GM19372 (cell line): ENCODE measurements at regions not wholly inside any gene's neighbourhood (a gene's known extent, or its start where the extent isn't known, plus 50 kb on each side); places are given as distances from the start of the nearest gene placed in this dataset.
"Not testable (repeated sequence)": the region's sequence is repeated elsewhere in the genome, so short reads cannot be mapped to it uniquely, and the experiment has no call there.

Experiments
- ATAC-seq: cut with Tn5 transposase; IDR thresholded peaks from one replicate; pipeline ENCODE4 v1.9.1; 2021; ENCODE audit warnings: mild to moderate bottlenecking, low read depth, moderate library complexity; ENCODE audit not compliant: unreplicated experiment

DNA sequence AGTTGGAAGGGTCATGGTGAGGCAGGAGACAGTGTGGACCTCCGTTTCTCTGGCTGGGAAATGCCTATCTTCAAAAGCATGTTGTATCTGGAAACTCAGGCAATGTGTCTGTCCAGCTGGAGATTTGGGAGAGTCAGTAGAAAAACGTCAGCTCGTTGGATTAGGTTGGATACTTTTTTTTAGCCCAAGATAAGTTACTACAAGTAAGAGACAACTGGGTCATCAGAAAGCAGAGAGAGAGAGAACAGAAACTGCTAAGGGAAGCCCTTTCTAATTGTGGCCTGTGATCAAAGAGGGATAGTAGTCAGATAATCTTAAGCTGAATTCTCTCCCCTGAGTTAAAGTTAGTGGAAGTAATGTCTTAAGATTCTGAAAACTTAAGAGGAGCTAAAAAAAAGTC, 78.9 kb upstream of the ZNF280D start:
- ATAC-seq: no peak

DNA sequence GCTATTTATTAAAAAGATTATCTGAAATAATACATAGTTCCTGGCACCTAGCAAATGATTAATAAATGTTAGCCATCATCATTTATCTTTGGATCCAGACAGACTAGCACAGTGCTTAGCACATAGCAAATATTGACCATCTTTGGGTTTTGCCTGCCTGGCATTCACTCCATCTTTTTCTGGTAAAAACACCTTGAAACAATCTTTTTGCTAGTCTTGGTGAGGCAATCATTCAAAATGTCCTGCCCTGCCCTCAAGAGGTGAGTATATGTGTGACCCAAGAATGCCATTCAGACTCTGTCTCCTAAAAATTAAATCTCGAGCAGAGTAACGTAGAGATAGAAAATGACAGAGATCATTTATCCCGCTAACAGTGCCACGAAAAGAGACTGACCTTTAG, 78.3 kb upstream of the ZNF280D start:
- no peak for ATAC-seq

DNA sequence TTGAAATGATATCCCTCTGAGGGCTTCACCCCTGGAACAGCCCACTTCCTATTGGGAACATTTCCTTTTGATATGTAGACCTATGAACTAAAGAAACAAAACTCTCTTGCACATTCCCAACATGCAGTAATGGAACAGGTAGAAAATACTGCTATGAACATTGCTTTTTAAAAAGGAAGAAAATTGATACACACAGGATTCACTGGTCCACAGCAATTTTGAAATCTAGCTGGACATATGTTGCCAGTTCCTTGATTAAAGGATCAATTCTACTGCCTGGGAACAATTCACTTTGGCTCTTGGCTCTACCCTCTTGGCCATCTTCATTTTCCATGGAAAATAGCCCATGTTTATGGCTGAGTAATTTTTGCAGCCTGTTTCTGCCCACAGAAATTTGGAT, 74.9 kb upstream of the ZNF280D start:
- ATAC-seq: no peak

DNA sequence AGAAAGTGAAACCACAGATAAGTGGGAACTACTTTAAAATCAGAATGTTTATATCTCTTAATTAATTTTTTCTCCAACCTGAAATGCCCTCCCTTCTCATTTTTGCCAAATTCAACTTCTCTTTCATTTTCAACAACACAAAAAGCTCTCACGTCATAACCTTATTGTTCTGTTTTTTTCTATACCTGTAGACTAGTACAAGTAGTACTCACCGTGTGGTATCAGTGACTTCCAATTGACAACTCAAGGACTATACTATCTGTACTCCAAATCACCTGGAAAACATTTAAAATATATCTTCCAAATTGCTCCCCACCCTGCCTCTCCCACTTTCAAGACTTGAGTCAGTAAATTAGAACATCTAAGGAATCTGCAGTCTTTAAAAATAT, 72.8 kb upstream of the ZNF280D start:
- no peak for ATAC-seq

DNA sequence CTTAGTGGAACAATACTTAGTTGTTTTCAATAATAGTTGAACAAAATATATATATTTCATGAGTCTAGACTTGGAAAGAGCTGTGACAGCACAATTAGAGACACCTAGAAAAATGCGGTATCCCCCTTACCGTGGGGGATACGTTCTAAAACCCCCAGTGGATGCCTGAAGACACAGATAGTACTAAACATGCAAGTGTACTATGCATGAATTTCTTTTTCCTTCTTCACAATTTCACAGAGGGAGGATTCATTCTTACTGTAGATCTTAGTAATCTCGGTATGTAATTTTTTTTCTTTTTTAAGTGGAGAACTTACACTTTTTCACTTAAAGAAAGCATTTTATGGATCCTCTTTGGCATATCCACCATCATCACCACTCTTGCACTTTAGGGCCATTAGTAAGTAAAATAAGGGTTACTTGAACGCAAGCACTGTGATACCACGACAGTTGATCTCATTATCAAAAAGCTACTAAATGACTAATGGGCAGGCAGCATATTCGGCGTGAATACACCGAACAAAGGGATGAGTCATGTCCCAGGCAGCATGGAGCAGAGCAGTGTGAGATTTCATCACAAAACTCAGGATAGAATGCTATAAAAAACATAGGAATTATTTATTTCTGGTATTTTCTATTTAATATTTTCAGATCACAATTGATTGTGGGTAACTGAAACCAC, 72.3 kb upstream of the ZNF280D start:
- no peak for ATAC-seq

DNA sequence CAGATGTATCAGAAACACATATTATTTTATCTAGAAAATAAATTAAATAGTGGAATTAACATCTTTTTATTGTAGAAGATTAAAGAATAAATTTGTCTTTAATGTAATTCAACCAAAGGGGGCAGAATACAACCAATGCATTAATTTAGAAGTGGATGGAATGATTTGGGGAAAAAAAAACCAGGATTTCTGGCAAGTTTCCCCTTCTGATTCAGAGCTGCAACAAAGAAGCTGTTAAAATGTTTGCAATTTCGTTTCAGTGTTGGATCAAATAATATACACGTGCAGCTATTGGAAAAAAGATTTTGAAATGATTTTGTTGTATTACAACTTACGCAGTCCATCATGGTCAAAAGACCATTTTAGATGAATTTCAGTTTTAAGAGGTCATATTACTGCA, 71.6 kb upstream of the ZNF280D start:
- ATAC-seq: no peak

DNA sequence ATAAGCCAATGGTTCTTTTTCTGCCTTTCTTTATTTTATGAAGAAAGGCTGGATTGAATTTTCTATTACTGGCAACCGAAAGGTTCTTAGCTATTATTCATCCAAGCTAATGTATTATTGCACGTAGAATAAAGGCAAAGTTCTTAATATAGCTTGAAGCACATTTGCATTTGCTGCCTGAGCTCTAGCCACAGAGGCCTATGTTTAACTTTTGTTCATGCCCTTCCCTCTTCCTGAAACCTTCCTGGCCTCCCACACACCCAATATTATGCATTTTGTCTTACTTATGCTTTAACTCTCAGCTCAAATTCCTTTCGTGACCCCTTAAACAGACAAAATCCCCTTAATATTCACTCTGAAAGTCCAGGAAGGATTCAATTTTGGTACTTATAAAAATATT, 71.0 kb upstream of the ZNF280D start:
- no peak for ATAC-seq

DNA sequence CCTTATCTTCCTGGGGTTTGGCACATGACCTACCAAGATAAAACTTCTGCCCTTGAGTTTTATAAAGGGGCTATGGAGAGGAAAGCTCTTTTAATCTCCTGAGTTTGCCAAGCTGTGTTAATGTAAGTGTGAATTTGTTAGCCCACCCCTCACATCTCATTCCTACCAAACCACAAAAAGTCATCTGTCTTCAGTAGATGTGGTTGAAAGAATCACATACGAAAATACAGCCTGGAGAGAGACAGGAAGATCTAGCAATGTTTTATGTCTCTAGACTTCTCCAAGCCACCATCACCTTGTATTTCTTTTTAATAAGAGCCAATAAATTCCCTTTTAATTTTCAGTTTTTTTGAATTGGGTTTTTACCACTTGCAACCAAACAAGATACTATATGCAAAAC, 68.9 kb upstream of the ZNF280D start:
- no peak for ATAC-seq

DNA sequence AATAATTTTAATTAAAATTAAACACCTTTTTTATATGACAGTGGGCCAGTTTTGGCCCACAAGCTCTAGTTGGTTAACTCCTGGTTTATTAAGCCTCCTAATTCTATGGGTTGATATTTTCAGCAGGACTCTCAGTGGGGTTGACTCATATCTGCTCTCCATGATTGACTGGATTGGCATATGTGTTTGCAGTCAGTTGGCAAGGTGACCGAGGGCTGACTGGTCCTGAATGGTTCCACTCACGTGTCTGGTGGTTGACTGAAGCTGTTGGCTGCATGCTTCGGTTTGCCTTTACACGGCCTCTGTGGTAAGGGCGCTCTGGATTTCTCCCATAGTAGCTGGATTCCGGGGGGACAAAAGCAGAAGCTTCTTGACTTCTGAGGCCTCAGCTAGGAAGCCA, 65.3 kb upstream of the ZNF280D start:
- no peak for ATAC-seq

DNA sequence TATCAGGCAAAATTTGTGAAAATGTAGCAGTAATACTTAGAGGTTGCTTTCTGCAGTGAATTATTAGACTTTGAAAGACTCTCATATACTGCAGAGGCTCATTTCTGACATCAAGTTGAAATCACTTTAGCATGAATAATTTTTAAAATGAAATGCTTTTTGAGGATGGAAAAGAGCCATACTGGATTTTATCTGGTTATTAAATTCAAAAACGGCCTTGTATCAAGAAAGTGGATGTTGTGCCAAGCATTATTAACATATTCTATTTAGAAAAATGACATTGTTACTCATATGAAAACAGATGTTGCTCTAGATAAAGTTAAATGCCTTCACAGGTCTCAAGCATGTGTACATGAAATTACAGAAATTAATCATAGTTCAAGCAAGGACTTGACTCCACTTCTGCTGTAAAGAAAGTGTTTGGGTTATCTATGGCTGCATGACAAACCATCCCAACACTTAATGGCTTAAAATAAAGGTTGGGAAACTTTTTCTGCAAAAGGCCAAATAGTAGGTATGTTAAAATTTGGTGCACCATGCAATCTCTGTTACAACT, 64.5 kb upstream of the ZNF280D start:
- no peak for ATAC-seq

DNA sequence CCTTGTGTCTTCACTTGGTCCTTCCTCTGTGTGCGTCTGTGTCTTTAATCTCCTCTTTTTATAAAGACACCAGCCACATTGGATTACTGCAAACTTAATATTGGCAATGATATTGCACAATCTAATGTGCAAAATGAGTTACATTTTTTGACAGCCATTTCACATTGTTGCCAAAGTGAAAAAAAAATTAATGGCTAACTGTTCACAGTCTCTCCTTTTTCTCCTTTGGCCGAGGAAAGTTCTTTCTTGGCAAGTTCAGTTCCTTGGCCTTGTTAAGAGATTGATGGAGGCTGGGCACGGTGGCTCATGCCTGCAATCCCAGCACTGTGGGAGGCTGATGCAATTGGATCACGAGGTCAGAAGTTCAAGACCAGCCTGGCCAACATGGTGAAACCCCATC, 62.2 kb upstream of the ZNF280D start:
- ATAC-seq: no peak

DNA sequence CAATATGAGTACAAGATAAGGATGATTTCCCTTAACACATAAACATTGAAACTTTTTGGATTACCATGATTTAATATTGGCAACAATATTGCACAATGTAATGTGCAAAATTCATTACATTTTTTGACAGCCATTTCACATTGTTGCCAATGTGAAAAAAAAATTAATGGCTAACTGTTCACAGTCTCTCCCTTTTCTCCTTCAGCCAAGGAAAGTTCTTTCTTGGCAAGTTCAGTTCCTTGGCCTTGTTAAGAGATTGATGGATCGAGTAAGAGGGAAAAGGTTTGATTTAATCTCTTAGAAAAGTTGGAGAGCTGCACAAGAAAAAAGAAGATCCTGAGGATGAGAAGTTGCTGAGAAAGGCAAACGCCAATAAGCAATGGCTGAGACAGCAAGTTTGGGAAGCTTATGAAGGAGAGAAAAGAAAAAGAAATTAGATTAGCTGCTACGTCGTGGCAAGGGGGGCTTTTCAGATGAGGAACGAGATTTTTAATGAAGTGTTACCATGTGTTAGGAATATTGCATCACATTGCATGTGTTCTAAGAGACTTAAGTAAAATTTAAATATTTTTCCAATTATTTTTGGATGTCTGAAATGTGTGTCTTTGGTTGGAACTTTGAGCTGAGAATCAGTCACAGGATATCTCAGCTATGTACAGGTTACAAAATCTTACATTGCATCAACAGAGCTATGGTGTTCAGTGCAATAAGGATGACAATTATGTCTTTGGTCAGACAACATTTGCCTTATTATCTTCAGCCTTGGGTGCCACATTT, 61.4 kb upstream of the ZNF280D start:
- ATAC-seq: no peak

DNA sequence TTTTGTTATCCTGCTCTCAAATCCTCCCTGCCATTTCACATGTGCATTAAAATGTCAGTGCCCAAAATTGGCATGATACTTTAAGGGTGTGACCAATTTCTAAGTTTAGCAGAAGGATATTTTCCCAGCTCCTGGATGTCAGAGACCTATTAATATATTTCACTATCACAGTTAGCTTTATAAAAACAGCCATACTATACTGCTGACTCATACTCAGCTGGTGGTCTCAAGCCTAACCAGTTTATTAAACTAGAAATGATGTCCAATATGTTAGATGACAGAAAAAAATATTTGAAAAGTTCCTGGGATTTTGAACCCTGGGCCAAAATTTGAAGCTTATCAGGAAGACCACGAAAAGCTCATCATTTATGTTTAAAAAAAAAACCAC, 60.9 kb upstream of the ZNF280D start:
- ATAC-seq: no peak

DNA sequence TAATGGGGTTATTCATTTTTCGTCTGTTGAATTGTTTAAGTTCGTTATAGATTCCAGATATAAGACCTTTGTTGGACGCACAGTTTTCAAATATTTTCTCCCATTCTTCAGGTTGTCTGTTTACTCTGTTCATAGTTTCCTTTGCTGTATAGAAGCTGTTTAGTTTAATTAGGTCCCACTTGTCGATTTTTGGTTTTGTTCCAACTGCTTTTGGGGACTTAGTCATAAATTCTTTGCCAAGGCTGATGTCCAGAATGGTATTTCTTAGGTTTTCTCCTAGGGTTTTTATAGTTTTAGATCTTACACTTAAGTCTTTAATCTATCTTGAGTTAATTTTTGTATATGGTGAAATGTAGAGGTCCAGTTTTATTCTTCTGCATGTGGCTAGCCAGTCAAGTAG, 58.9 kb upstream of the ZNF280D start:
- no peak for ATAC-seq

DNA sequence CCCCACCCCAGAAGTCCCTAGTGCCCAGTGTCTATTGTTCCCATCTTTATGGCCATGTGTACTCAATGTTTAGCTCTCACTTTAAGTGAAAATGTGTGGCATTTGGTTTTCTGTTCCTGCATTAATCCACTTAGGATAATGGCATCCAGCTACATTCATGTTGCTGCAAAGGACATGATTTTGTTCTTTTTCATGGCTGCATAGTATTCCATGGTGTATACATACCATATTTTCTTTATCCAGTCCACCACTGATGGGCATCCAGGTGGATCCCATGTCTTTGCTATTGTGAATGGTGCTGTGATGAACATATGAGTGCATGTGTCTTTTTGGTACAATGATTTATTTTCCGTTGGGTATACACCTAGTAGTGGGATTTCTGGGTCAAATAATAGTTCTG, 58.2 kb upstream of the ZNF280D start:
- not testable (repeated sequence) for ATAC-seq

DNA sequence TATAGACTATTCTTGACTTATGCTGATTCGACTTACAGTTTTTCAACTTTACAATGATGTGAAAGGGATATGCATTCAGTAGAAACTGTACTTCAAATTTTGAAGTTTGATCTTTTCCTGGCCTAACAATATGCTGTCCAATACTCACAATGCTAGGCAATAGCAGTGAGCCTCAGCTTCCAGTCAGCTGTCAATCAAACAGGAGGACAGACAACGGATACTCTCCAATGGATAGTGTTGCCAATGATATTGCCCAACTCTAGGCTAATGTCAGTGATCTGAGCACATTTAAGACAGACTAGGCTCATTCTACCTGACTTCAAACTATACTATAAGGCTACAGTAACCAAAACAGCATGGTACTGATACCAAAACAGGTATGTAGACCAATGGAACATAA, 55.0 kb upstream of the ZNF280D start:
- ATAC-seq: no peak

DNA sequence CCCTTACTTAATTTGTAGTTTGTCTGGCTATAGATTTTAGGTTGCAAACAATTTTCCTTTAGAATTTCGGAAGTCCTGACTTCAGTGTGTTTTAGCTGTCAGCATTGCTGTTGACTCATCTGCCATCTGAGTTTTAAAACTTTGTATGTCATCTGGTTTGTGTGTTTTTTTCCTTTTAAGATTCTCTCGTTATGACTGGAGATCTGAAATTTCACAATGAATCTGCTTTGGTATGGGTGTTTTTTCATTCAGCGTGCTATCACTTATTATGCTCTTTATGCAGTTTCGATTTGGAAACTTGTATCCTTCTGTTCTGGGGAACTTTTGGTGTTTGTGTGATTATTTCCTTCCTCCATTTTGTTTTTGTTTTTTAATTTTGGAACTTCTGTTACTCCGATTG, 53.7 kb upstream of the ZNF280D start:
- ATAC-seq: peak; percentile 67

DNA sequence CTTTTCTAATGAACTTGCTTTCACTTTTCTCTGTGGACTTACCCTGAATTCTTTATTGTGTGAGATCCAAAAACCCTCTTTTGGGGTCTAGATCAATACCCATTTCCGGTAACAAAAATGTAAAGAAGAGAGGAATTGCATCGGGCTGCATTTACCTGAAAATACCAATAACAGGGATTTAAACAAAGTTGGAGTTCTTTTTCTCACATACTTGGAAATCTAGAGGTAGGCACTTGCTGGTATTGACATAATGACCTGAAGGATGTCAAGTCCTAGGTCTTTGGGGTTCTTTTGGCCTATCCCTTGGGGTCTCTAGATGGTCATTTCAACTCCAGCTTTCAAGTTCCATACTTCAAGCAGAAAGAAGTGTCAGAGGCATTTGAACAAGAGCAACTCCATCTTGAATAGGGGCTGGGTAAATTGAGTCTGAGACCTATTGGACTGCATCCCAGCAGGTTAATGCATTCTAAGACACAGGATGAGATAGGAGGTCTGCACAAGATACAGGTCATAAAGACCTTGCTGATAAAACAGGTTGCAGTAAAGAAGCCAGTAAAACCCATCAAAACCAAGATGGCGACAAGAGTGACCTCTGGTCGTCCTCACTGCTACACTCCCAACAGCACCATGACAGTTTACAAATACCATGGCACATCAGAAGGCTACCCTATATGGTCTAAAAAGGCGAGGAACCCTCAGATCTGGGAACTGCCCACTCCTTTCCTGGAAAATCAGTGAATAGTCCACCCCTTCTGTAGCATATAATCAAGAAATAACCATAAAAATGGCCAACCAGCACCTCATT, 50.8 kb upstream of the ZNF280D start:
- no peak for ATAC-seq

DNA sequence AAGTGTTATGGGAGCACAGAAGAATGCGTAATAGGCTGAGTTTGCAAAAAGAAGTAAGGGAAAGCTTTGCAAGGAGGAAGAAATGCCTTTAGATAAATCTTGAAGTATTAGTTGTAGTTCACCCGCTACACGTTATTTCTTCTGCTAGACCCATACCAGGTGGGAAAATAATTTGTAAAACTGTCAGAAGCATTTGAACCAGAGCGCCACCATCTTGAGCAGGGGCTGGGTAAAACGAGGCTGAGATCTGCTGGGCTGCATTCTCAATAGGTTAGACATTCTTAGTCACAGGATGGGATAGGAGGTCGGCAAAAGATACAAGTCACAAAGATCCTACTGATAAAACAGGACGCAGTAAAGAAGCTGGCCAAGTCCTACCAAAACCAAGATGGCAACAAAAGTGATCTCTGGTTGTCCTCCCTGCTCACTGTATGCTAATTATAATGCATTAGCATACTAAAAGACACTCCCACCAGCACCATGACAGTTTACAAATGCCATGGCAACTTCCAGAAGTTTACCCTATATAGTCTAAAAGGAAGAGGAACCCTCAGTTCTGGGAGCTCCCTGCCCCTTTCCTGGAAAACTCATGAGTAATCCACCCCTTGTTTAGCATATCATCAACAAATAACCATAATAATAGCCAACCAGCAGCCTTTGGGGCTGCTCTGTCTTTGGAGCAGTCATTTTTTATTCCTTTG, 50.0 kb upstream of the ZNF280D start:
- ATAC-seq: no peak
